ENCODE measurements at regions not wholly inside any gene's neighbourhood (a gene's known extent, or its start where the extent isn't known, plus 50 kb on each side); places are given as distances from the start of the nearest gene placed in this dataset.

DNA sequence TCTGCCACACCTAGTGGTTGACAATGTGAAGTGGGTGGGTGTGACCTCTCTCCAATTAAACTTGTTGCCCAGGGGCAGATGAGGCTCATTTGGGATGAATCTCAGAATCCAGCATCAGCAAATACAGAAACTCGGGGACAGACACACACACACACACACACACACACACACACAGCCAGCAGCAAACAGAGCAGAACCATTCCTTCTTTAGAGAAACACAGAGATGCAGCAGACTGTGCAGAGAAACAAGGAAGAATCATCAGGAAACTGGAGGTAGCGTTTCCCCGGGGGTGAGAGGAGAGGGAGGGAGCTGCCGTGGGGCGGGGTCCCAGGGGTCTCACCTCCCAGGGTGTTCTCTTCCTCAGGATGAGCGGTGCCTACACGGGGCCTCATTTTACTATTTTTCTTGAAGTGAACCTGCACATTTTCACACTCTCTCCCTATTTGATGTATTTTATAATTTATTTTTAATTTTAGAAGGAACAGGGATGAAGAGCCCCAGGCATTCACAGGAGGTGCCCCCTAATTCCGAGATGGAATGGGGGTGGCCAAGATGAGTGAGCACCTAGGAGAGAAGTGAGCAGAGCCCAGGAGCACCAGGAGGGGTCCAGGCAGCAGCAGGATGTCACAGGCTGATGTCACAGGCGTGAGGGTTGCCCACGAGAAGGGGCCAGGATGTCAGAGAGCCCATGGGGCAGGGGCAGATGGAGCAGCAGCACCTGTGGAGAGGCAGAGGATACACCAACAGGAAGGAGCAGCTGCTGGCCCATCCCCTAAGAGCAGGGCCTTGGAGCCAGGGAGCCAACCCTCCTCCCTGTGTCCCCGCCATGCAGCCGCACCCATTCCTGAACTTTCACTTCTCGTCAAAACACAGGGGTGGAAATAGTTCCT, 85.3 kb upstream of the PPP2R2D start:
- H3K4me3 ChIP-seq (replicated peaks in 1 of 3; ENCODE audit: insufficient read depth in 1 of 3, low read depth in 1 of 3, low read length in 3 of 3), result no peak overlapping the region
- FAIRE-seq, result no peak
- H3K27ac ChIP-seq (ENCODE audit: insufficient read depth, low read depth, low read length), result no peak overlapping the region
- H3K9me3 ChIP-seq (replicated peaks; ENCODE audit: control insufficient read depth, insufficient read depth, low read length), result no peaks in the 10 kb centered on the region
- H3K79me2 ChIP-seq (ENCODE audit: control insufficient read depth, insufficient read depth, low read length), result no peaks in the 10 kb centered on the region
- no TSS peak for BruUV-seq (replicated peaks)
- no peaks in the 10 kb centered on the region for H3K27me3 ChIP-seq (ENCODE audit: control insufficient read depth in 2 of 2, insufficient read depth in 2 of 2, low read length in 2 of 2)
- no peak for DNase-seq (ENCODE audit: low read depth, low spot score)
- H3K9ac ChIP-seq (replicated peaks; ENCODE audit: extremely low read depth, insufficient read depth, low read length), result no peak overlapping the region
- CTCF ChIA-PET, result no interaction called here
- dilution Hi-C loops (cut with MboI; ENCODE audit: extremely low pct_ligation_motif_present, low sequenced_read_pairs) (no loop called here), intact Hi-C loops (cut with micrococcal nuclease) (no loop called here)
- H2AFZ ChIP-seq (ENCODE audit: low read depth, low read length), result no peak overlapping the region
- no peaks in the 10 kb centered on the region for H3K36me3 ChIP-seq (ENCODE audit: control insufficient read depth in 2 of 2, extremely low read depth in 1 of 2, insufficient read depth in 2 of 2, low read length in 2 of 2)
- H3K4me2 ChIP-seq (ENCODE audit: insufficient read depth, low read length), result no peak overlapping the region
- no peaks in the 10 kb centered on the region for H3K9me1 ChIP-seq (replicated peaks; ENCODE audit: control insufficient read depth, extremely low read depth, insufficient read depth, low read length)
- no peaks in the 10 kb centered on the region for H3K4me1 ChIP-seq (ENCODE audit: control insufficient read depth, extremely low read depth, insufficient read depth, low read length)
- no peaks in the 10 kb centered on the region for H4K20me1 ChIP-seq (replicated peaks; ENCODE audit: control insufficient read depth, extremely low read depth, insufficient read depth, low read length)
- POLR2A ChIA-PET, result no interaction called here
- TF ChIP-seq MYC (IDR thresholded peaks at IDR 0.05; ENCODE audit: low read depth, low read length) (no peak), FOS (IDR thresholded peaks at IDR 0.05; ENCODE audit: borderline replicate concordance, insufficient read depth, low read length) (no peak), EZH2 (IDR thresholded peaks at IDR 0.05; ENCODE audit: borderline replicate concordance, low read depth, low read length, severe bottlenecking) (no peak)
- TF ChIP-seq, protein P1, sequence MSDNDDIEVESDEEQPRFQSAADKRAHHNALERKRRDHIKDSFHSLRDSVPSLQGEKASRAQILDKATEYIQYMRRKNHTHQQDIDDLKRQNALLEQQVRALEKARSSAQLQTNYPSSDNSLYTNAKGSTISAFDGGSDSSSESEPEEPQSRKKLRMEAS (IDR thresholded peaks at IDR 0.05; ENCODE audit: insufficient read depth, insufficient read length), result no peak

DNA sequence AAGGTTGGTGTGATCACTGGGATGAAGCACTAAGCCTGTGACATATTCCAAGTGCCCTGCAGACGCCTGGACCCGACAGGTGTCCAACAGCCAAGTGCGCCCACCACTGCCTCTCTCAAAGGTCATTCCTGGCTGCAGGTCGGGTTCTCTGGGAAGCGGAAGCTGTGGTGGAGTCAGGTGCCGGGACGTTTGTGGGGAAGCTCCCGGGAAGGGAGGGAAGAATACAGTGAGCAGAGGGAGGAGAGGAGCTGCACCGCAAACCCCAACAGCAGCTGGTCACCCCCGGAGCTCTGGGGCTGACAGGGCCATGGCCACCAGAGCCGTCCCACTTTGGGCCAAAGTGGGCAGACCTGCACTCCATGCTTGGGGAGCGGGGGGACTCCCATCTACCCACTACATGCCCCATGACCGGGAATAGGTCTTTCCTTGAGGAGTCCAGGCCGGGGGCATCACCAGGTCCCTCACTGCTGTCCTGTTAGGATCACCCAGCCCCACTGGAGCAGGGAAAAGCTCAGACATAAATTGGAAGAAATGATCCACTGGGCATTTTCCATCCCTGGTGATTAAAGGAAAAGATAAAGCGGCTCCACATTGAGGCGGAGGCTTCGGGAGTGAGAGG, 84.5 kb upstream of the PPP2R2D start:
- Histone ChIP-seq H3K4me1 (ENCODE audit: control insufficient read depth, extremely low read depth, insufficient read depth, low read length) (no peaks in the 10 kb centered on the region), H3K9me1 (replicated peaks; ENCODE audit: control insufficient read depth, extremely low read depth, insufficient read depth, low read length) (no peaks in the 10 kb centered on the region), H3K9ac (replicated peaks; ENCODE audit: extremely low read depth, insufficient read depth, low read length) (no peak overlapping the region), H2AFZ (ENCODE audit: low read depth, low read length) (no peak overlapping the region), H3K79me2 (ENCODE audit: control insufficient read depth, insufficient read depth, low read length) (no peaks in the 10 kb centered on the region), H3K27me3 (ENCODE audit: control insufficient read depth in 2 of 2, insufficient read depth in 2 of 2, low read length in 2 of 2) (no peaks in the 10 kb centered on the region), H3K9me3 (replicated peaks; ENCODE audit: control insufficient read depth, insufficient read depth, low read length) (no peaks in the 10 kb centered on the region), H3K4me3 (replicated peaks in 1 of 3; ENCODE audit: insufficient read depth in 1 of 3, low read depth in 1 of 3, low read length in 3 of 3) (no peak overlapping the region), H3K27ac (ENCODE audit: insufficient read depth, low read depth, low read length) (no peak overlapping the region), H4K20me1 (replicated peaks; ENCODE audit: control insufficient read depth, extremely low read depth, insufficient read depth, low read length) (no peaks in the 10 kb centered on the region), H3K36me3 (ENCODE audit: control insufficient read depth in 2 of 2, extremely low read depth in 1 of 2, insufficient read depth in 2 of 2, low read length in 2 of 2) (no peaks in the 10 kb centered on the region), H3K4me2 (ENCODE audit: insufficient read depth, low read length) (no peak overlapping the region)
- ChIA-PET POLR2A (no interaction called here), CTCF (no interaction called here)
- intact Hi-C loops (cut with micrococcal nuclease), result no loop called here
- TF ChIP-seq POLR2A (IDR thresholded peaks at IDR 0.05; ENCODE audit: low read depth, low read length) (no peak), MYC (IDR thresholded peaks at IDR 0.05; ENCODE audit: low read depth, low read length) (no peak), GATA2 (IDR thresholded peaks at IDR 0.05; ENCODE audit: insufficient read depth, insufficient read length, low read depth, low read length) (no peak), JUN (IDR thresholded peaks at IDR 0.05; ENCODE audit: borderline replicate concordance, insufficient read depth, insufficient read length, low read depth) (no peak), POLR2AphosphoS5 (IDR thresholded peaks at IDR 0.05; ENCODE audit: insufficient read depth, low read depth, low read length) (no peak)
- TF ChIP-seq, protein P1 (IDR thresholded peaks at IDR 0.05; ENCODE audit: insufficient read depth, insufficient read length), result no peak
- DNase-seq (ENCODE audit: low read depth, low spot score) (no peak), FAIRE-seq (no peak)
- no TSS peak for BruUV-seq (replicated peaks)
- dilution Hi-C loops (cut with MboI; ENCODE audit: extremely low pct_ligation_motif_present, low sequenced_read_pairs), result no loop called here
